HG03457 (cell line): ENCODE measurements at regions not wholly inside any gene's neighbourhood (a gene's known extent, or its start where the extent isn't known, plus 50 kb on each side); places are given as distances from the start of the nearest gene placed in this dataset.
"Not testable (repeated sequence)": the region's sequence is repeated elsewhere in the genome, so short reads cannot be mapped to it uniquely, and the experiment has no call there.

Experiments
- ATAC-seq: cut with Tn5 transposase; IDR thresholded peaks from one replicate; pipeline ENCODE4 v1.9.1; 2021; ENCODE audit warnings: moderate number of reproducible peaks; ENCODE audit not compliant: unreplicated experiment

DNA sequence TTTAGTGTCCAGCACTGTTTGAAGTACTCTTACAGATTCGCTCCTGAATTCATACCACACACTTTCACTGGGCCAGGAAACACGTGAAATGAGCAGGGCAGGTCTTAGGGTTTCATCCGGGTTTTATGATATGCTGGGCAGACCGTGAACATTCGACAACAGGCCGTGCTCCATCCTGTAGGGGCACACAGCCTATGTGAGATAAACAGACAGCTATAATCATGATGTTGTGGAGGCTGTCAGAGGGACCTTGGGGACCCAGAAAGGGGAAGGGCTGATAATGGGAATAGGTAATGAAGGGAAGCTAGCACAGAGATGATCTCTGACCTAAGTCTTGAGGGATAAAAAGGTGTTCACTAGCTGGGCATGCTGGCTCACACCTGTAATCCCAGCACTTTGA lies 110.4 kb downstream of the RIN2 start:
- no peak for ATAC-seq

DNA sequence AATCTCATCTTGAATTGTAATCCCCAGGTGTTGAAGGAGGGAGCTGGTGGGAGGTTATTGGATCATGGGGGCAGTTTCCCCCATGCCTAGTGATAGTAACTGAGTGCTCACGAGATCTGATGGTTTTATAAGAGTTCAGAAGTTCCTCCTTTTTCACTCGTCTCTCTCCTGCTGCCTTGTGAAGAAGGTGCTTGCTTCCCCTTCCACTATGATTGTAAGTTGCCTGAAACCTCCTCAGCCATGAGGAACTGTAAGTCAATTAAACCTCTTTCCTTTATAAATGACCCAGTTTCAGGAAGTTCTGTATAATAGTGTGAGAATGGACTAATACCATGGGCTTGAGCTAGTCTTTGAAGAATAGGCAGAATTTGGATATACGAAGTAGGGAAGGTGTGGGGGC lies 113.9 kb downstream of the RIN2 start:
- no peak for ATAC-seq

DNA sequence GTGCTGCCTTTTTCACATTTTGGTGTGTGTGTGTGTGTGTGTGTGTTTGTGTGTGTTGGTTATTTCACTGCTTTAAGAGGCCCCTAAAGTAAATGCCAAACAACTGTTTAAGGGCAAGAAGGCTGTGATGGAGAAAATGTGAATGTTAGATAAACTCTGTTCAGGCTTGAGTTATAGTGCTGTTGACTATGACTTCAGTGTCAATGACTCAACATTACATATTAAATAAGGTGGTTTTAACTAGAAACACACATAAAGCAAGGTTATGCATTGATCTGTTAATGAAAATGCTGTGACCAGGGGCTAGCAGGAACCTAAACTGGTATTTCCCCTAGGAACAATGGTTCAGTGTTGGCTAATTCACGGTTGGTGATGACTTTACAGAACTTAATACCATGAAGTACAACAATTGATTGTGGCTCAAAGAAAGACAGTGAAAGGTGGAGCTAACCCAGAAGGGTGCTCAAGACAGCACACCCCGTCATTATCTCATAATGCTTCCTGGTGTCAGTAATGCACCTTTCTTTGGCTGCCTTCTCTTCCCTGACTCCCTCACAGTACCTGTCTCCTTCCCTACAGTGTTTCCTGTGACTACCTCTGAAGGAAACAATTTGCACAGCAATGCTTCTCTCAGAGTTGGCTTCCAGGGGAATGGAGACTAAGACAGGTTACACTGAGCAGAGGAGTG lies 116.1 kb downstream of the RIN2 start:
- ATAC-seq = no peak

DNA sequence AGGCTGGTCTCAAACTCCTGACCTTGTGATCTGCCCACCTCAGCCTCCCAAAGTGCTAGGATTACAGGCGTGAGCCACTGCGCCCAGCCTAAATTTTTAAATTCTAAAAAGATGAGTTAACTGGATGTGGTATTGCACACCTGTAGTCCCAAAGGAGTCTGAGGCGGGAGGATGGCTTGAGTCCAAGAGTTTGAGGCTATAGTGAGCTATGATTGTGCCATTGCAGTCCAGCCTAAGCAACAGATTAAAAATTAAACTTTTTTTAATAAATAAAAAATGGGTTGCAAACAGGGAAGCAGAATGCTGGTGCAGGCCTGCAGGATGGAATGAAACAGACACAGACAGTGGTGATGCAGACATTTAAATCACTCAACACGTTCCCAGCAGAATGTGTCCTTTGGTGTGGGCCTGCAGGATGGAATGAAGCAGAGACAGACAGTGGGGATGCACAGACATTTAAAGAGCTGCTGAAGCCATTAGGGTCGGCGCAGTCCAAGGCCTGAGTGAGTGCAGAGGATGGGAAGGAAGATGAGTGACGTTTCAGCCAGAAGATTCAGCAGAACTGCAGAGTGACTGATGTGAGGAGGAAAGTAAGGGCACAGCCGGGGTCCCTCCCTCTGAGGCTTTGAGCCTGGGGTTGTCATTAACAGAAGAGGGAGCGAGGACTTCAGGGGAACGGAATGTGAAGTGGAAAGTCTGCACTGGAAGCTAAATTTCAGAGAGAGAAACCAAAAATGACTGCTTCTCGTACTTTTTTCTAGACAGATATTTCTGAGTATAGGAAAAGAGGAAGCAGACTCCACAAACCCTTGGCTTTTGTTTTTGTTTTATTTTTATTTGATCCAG lies 117.5 kb downstream of the RIN2 start:
- no peak for ATAC-seq

DNA sequence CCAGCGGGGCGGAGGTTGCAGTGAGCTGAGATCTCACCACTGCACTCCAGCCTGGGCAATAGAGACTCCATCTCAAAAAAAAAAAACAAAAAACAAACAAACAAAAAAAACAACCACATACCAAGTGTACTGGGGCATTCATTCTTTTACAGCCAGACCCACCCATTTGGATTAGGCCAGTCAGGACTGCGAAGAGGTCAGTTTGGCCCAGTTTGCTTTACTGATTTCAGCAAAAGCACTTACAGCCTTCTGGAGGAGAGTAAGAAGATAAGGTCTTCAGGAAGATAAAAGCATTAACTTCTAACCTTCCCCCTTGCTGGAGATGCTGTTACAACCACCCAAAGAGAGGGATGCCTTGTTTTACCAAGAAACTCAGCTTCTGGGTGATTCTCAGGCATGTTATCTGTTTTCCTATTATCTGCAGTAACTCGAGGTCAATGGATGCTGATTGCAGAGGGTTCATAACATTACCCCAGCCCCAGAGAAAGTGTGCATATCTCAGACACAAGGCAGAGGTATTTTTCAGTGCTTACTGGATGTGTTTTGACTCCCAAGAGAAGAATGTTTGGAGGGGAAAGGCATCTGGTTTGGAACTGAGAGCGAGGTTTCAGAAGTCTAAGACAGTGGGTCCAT lies 118.9 kb downstream of the RIN2 start:
- ATAC-seq = no peak

DNA sequence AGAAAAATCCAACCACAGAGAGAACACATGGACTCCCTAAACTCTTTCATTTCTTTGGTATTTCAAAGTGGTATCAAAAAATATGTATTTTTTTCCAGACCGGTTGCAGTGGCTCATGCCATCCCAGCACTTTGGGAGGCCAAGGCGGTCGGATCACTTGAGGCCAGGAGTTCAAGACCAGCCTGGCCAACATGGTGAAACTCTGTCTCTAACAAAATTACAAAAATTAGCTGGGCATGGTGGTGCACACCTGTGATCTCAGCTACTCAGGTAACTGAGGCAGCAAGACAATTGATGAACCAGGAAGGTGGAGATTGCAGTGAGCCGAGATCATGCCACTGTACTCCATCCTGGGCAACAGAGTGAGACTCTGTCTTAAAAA lies 121.8 kb downstream of the RIN2 start:
- not testable (repeated sequence) for ATAC-seq

DNA sequence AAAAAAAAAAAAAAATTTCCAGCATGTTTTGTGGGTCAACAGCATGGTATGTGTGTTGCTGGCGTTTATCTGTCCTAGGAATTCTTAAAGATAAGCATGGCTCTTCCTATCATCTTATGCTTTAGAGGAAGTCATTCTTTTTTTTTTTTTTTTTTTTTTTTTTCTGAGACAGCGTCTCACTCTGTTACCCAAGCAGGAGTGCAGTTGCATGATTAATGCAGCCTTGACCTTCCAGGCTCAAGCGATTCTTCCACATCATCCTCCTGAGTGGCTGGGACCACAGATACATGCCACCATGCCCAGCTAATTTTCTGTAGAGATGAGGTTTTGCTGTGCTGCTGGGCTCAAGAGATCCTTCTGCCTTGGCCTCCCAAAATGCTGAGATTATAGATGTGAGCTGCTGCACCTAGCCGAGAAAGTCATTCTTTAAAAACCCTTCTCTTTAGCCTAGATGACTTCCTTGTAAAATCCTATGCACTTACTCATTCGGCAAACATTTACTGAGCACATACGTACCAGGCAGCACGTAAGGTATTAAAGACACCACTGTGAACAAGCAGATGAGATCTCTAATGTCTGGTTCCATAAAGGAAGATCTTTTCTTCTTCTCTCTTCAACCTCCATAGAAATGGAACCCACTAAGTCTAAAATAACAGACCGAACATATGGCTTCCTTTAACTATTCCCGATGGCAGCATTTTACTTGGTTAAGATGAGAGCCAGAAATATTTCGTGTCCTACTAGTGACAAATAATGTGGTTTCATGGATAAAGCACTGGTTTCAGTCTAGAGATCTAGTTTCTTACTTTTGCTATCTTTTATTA lies 122.4 kb downstream of the RIN2 start:
- ATAC-seq = no peak

DNA sequence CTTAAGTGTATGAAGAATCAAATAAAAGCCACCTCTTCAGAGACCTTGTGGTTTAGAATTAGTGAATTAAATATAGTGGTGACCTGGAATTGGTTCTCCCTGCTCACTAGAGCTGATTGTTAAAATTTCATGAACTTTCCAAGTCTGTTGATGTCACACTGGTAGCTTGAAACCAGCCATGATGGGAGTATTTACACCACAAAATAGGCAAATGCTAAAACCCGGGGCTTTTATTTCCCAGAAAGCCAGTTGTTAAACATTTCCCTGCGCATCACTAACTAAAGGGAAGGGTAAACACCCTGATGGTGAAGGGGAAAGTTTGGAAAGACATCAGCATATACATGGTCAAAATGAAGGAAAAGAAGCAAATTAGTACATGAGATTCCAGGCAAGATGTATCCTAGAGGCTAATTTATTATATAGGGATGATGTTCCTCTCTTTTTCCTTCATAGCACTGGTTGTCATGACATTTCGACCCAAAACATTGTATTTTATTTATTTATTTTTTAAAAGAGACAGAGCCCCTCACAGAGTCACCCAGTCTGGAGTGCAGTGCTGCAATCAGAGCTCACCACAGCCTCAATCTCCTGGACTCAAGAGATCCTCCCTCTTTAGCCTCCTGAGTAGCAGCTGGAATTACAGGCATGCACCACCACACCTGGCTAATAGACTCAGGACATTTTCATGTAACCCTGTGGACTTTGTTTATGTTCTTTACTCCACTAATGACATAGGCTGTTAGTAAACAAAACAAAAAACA lies 123.2 kb downstream of the RIN2 start:
- ATAC-seq = no peak

DNA sequence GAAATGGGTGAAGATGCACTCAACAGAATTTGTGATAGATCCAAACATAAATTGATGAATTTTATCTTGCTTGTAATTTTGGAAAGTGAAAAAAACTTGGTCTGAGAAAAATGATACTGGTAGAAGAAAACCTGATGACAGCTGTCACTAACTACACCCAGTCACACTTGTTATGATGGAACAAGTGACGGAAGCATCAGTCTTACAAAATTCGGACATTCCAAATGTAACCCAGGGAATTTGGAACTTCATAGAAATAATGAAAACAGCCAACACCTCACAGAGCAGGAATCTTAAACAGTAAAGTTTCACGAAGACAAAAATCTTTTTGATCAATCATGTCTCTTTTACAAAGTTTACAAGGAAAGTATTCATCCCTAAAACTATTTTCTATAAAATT lies 123.9 kb downstream of the RIN2 start:
- no peak for ATAC-seq

DNA sequence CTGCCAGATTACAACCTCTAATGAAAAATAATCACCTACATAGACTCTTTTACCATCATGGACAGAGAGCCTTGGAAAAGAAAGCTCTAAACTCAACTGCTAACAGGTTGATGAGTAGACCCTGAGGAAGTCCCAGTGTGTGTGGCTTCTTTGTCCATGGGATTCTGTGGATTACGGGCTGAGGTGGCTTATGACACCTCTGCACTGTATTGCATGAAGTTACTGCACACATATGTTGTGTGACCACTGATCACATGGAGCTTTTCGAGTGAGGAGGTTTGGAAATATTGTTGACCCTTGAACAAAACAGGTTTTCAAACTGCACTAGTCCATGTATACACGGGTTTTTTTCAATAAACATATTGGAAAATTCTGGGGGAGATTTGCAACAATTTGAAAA lies 124.4 kb downstream of the RIN2 start:
- ATAC-seq = no peak

DNA sequence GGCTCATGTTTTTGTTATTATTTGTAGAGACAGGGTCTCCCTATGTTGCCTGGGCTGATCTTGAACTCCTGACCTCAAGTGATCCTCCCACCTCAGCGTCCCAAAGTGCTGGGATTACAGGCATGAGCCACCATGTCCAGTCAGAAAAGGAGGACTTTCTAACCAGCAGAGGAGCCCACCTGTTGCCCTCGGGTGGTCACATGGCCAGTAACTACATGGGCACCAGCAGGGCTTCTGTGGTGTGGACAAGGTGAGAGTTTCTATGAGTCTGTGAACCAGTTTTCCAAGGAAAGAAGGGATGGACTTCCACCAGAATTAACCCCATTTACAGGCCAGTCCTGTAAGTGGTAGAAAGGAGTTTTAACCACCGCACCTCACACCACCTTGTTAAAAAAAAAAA lies 125.4 kb downstream of the RIN2 start:
- no peak for ATAC-seq

DNA sequence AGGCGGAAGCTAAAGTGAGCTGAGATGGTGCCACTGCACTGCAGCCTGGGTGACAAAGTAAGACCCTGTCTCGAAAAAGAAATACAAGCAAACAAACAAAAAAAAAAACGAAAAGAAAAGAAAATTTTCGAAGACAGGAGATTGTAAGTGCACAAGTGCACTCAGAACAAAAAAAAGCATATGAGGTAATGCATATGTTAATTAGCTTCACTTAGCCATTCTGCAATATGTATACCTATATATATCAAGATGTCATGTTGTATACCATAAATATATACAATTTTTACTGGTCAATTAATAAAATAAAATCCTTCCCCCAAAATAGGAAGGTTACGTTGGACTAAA lies 127.5 kb downstream of the RIN2 start:
- ATAC-seq = no peak

DNA sequence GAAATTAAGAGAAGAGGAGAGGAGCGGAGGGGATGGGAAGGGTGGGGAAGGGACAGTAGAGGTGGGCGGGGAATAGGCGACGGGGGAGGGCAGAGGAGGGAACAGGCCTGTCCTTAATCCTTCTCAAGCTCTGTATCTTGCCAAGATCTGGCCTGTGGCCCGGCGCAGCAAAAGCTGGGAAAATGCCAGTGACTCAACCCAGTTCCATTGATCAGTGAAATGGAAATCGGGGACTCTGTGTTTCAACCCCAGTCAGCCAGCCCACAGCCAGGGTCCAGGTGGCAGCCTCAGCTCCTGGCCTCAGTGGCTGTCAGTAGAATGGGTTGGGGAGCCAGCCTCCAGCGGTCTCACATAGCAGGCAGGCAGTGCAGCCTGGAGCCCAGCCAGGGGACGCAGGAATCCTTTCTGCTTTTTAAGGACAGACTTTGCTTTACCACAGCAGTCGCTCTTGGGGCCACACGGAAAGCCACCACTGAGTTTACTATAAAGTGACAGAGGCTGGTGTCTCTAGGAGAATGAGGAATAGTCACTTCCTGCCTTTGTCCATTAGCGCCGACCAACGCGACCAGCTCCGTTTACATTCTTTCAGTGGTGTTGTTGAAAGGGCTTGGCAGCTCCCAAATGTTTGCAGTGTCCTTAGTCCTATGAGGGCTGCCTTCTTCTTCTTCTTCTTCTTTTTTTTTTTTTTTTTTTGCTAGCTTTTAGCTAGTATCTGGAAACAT lies 128.0 kb downstream of the RIN2 start:
- ATAC-seq = no peak

DNA sequence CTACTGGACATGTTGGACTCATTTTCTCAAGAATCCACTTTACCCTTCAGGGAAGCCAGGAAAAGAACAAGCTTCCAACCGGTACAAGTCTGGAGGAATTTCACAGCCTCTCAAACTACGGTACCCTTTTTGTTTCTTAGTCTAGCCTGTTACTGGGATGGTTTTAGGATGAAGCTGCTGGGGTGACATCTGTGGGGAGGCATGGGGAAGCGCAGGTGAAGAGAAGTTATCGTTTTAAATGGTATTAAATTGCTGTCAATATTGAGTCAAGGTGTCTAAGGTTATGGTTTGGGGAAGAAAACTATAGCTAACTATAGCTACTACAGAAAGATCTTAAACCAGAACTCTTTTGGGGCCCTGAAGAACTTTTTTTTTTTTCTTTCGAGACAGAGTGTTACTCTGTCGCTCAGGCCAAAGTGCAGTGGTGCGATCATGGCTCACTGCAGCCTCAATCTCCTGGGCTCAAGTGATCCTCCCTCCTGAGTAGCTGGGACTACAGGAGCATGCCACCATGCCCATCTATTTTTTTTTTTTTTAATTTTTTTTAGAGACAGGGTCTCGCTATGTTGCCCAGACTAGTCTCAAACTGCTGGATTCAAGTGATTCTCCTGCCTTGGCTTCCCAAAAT lies 128.7 kb downstream of the RIN2 start:
- ATAC-seq = no peak

DNA sequence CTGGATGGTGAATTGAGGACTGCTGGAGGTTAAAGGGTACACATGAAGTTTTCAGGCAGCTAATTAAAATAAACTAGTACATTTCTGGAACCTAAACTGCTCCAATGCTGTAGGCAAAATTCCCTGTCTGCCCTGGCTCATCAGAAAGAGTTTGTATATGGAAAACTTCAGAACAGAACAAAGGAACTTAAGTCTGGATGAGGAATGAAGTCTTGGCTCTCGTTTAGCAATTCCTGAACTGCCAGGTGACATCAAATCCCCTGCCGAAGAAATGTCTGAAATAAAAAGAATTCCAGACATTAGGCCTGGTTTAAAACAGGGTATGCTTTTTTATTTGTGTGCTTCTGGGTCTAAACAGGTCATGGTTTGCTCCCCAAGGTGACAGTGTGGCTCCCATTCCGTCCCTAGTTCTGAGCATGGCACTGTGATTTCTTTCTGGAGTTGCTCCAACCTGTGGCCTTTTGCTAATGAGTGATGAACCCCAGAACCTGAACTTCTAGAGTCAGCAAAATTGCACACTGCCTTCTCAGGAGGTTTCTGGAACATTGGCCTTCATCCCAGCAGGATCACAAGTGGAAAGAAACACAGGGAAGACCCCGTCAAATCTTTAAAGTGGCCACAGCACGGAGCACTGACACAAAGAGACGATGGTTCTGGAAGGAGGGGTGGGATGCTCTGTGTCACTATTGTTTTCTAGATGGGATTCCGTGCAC lies 129.4 kb upstream of the NAA20 start:
- ATAC-seq = no peak

DNA sequence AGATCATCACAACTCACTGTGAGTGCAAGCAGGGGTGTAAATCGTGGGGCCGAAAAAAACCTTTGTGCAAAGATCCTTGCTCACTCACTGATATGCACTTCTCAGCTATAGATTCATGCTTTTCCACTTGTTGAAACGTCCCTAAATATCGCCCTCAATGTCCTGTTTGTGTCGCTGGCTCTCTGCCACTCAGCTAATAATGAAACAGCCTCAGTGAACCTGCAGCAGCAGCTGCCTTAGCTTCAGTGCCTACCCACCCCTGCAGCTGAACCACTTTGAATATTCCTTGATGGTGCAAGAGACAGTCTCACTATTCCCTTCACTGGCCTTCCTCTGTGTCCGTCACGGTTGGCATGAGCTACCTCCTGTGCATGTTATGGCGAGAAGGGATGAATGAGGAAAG lies 128.9 kb upstream of the NAA20 start:
- no peak for ATAC-seq

DNA sequence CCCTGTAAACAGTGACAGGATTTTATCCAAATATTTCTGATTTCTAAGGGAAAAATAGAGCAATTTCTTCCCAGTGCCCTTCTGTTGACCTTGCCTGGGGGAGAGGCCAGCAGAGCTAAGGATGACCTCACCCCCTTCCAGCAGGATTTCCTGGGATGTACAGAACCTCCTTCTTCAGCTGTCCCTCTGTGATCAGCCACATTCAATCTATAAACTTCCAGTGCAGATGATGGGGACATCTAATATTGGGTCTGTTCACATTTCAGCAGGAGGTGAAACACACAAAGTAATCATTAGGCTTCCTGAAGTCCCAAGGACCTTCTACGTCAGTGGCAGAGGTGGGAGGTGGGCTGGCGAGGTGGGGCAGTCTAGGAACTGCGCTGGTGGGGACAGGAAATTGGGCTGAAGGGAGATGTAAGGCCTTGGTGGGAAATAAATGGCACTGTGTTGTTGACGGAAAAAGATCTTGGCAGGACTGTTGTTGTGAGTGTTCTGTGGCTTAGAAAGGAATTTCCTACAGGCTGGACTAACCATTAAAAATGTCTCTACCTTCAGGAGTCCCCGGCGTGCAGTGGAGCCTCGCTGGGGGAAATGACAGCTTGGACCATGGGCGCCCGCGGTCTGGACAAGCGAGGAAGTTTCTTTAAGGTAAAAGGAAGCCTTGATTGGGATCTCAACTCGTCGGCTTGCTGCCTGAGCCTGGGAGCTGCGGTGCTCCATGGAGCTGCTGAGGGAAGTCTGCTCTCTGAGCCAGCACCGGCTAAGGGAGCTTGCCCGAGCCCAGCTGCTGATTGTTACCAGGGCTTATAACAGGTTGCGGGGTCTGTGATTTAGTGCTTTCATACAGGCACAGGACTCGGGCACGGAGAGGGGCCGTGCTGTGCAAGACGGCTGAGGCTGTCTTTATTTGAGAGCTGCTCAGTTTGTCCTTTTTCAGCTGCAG lies 127.9 kb upstream of the NAA20 start:
- no peak for ATAC-seq
